HuH-7 (cell line): ENCODE measurements at regions not wholly inside any gene's neighbourhood (a gene's known extent, or its start where the extent isn't known, plus 50 kb on each side); places are given as distances from the start of the nearest gene placed in this dataset.

Source experiments
- DNase-seq: peaks from one replicate; pipeline ENCODE4 v3.0.0; 2011; ENCODE audit warnings: low spot score

DNA sequence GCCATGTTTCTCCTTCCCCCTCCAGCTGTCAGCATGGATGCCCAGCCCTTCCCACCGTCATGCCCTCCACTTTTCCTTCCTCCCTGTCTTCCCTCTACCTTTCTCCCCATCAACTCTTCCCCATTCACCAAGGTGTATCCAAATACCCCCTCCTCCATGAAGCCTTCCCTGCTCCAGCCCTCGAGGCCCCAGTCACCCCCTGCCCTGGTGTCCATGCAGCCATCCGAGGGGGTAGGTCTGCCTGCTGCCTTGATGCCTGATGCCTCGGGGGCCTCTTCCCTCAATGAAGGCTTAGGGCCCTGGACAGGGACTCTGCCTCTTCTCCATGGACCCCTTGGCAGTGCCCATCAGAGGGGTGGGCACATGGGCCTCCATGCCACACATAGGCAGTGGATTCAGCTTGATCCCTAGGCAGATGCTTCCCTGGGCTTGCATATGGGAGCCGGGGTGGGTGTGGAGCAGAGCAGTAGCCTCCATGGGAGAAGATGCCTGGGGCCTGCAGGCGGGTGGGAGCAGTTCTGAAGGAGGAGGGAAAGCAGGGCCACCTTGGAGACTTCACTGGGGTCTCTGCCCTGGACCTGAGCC is 795.8 kb downstream of the BRD1 start:
- no peak for DNase-seq

- no peak for DNase-seq
Measured at GRCh38 chr22:49028111-49028510, 799.6 kb downstream of the BRD1 start.

DNA sequence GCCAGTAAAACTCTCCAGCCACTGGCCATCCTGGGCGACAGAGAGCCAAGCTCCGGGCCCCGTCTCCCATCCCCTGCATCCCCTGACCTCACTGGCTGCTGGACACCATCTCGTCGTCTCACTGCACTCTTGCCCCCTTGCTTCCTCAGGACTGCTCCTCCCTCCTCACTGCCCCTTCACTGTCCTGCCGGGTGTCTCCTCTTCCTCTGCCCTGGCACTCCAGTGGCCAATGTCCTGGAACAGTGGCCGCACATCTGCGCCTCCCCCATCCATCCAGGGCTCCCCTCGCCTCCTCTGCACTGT is 800.4 kb downstream of the BRD1 start:
- DNase-seq, result no peak

DNA sequence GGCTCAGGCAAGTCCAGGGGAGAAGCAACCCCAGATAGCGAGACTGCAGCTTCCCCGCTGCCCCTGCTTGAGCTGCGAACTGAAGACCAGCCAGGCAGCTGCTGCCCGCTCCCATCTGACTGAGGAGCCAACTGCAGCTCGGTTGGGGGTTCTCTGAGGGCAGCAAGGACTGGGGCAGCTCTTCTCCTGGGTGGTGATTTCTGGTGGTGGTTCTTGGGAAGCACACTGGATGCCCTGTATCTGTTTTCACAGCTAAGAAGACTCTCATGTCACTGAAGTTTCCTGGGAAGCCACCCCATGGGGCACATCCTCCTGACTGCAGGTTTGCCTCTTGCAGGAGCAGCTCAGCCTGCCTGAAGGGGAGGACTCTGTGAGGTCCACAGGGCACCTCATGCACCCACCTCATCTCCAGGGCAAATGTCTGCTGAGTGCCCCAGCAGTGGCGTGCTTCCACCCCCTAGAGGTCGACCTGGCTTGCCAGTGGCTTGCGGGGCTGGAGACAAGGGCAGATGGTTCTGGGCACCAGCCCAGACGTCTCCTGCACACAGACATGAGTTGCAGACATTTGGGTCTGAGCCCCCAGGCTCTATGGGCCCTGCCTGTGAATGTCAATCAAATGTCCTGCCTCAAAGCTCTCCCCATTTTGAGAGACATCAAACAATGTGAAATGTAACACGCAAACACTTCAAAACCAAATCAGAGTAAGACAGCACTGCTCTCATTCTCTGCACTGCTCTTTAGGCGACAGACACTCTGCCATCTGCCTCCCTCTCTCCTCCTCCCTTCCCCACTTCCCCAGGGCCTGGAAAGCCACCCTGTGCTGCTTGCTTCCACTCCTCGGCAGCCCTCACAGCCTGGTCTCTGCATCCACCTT is 800.9 kb downstream of the BRD1 start:
- no peak for DNase-seq

- no peak for DNase-seq
Measured at GRCh38 chr22:49025791-49026493, 801.7 kb downstream of the BRD1 start.

DNA sequence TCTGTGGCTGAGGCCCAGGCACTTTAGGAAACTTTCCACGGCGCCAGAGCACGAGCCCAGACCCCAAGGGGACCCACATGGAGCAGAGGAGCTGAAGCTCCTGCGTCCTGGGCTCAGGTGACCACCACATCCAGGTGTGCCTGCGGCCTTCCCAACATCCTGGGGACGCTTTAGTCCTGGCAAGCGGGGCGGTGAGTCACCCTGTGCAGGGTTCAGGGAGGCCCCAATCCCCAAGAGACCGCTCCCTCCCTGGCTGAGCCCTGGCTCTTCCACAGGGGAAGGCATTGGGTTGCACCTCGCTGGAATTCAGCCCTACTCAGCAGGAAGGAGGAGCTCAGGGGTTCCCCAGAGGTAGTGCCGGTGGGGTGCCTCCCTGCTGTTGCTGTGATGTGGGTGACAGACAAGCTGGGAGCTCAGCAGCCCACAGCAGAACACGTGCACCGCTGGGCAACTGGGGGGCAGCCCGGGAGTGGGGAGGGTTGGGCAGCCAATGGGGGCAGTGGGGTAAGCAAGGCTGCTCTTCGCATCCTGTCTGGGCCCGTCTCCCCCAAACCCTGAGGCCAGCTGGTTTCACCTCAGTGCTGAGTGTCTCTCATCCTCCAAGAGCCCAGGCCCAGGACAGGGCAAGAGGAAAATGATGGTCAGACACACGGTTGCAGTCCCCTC is 802.8 kb downstream of the BRD1 start:
- no peak for DNase-seq

DNA sequence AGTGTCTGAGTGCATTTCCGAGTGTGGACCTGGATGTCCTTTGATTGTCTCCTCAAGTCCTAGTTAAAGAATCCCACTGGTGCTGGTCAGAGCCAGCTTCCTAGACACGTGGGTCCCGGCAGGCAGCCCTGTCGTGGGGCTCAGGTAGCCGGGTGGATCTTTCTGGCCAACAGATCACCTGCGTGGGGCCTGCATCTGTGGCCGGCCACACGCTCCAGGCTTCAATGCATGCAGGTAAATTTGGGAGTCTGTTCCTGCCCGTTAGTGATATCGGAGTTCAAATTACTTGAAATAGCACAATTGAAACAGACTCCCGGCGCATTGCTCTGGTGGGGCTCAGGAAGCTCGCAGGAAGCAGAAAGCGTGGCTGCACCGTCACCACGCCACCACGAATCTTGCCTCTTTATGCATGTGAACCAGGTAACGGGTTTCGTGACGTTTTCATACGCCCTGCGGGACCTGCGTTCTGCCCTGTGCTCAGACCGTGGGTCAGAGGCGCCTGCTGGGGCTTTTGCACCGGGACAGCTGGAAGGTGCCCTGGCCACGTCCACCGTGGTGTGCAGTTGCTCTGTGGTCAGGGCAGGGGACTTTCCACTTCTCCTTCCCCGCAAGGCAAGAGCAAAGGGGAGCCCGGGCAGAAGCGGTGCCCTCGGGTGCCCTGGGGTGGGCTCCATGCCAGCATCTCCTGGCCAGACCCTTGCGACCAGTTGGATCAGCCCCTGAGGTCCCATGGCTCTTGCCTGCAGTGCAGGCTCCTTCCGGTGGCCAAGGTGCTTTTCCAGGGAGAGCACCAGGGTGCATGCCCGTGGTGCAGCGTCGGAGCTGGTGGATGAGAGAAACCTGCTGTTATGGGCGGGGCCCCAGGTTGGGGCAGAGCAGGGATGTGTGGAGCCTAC is 803.5 kb downstream of the BRD1 start:
- DNase-seq, result no peak

GRCh38 chr22:49023161-49023878 is 804.4 kb downstream of the BRD1 start:
- DNase-seq, result no peak

DNA sequence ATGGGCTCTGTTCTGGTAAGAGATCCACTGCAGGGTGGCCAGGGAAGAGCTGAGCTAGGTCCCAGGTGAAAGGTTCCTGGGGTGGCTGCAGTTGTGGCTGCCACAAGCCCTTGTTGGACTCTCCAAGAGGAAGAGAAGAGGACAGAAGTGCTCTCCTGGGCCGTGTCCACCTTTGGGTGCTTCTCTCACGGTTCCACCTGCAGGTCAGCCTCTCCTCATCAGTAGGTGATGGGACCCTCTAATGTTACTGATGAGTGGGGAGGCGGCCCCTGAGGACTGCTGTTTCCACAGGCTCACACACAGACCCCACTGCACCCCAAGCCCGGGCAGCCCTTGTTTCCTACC is 804.9 kb downstream of the BRD1 start:
- no peak for DNase-seq

GRCh38 chr22:49021926-49022815 is 805.5 kb downstream of the BRD1 start:
- DNase-seq, result no peak

DNA sequence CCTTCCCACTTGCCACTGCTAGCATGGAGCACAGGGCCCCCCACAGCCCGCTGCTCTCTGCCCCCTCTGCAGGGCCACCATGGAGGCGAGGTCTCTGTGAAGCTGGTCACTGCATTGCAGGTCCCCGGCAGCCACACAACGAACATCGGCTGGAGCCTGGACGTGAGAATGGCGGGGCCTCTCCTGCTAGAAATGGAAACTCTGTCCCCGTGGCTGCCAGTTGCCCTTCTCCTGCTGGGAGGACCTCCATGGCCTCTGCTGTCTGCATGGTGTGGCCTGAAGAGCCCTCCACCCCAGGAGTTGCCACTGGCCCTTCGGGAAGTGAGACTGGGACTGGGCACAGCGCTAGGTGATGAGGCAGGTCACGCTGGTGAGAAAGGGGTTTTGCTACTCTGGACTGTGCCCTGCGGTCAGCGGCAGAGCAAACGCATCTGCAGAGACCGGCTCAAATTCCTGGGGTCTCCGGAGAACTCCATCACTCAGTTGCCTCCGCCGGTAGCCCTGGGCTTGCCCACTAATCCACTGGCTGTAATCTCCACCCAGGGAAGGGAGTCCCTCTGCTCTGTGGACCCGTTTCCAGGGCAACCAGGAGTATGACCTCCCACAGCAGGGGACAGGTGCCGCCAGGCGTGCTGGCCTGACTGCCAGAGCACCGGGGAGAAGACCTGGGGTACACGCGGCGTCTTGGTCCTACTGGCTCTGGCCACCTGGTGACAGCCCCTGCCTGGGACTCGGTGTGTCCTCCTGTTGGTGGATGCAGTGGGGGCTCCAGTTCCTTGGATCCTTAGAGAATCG is 806.3 kb downstream of the BRD1 start:
- no peak for DNase-seq

DNA sequence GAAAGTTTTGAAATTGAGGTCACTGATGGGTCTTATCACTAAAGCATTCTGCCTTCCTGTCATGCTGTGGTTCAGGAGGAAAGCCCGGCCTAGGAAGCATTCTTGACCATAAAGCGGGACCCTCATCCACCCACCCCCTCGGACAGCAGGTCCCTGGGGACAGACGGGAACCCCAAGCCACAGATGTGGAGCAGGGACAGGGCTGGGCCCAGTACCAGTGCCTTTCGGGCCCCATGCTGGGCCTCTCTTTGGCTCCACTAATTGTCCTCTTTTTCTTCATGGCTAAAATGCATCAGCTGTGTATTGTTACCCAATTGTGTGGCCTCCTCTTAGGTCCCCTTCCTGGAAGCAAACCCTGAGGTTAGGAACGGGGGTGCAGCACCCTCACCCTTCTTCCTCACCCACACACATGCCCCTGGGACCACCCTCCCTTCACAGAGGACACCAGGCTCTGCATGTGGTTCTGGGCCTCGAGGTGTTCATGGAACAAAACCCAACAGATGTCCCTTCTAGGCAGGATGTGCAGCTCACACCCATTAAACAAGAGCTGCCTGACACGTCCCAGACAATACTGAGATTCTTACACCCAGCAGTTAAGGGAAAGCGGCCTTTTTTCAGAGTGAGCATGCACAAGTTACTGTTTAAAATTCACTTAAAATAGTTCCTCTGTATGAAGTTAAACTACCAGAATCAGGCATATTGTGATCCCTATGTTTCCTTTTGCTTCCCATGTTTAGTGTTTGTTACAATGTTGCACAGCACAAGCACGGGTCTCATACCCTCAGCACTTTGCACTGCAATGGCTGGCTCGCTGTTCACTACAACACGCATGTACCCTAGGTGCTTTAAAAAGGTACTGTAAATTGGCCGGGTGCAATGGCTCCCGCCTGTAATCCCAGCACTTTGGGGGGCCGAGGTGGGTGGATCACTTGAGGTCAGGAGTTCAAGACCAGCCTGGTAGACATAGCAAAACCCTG is 807.6 kb downstream of the BRD1 start:
- DNase-seq, result no peak

DNA sequence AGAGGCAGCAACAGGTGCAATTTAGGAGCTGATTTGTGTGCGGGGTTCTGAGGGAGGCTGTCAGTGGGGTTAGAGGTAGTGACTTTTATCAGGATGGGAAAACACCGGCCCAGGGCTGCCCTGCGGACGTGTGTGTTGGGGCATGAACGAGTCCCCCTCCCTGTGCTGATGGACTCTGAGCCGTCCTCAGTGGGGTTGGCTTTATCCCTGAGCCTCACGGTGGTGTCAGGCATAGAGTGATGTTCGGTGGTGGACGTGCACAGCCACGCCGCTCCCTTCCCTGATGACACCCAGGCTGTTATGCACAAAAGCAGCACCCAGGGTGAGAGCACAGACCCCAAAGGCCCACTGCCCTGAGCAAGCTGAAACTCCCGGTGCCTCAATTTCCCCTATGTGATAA is 809.1 kb downstream of the BRD1 start:
- DNase-seq, result no peak

GRCh38 chr22:49017482-49018329 is 810.0 kb downstream of the BRD1 start:
- DNase-seq, result no peak

DNA sequence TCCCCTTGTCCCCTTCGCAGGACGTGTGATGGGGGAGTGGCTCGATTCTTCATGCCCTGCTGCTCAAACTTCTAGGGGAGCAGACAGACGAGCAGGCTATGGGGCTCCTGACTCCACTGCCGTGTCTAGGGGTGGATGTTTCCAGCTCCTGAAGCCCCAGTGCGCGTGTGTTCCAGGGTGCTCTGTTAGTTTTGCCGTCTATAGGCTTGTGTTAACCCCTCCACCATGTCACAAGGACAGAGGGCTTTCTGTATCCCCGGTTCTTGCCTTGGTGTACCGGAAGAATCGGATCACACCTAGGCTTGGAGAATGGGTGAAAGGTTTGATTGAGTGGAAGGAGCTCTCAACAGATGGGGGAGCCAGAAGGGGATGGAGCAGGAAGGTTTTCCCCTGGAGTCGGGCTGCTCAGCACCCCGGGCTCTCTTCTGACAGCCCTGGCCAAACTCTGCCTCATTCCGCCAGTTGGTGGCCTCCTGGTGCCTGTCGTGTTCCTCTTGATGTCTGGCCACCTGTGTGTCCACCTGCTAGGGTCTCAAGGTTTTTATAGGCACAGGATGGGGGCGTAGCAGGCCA is 810.7 kb downstream of the BRD1 start:
- no peak for DNase-seq

- DNase-seq, result no peak
Measured at GRCh38 chr22:49015993-49016908, 811.4 kb downstream of the BRD1 start.
